GM23338 (cell line): ENCODE measurements at regions not wholly inside any gene's neighbourhood (a gene's known extent, or its start where the extent isn't known, plus 50 kb on each side); places are given as distances from the start of the nearest gene placed in this dataset.

Source experiments
- ATAC-seq: fragments of 200-7000 bp; cut with Tn5 transposase; 3 replicates; pipeline ENCODE4 v1.9.1; 2020
- DNase-seq: peaks from one replicate; pipeline ENCODE4 v3.0.0-alpha.2; 2015; ENCODE audit warnings: low spot score
- H2AFZ ChIP-seq: fragments of 200-600 bp; sonication (generic); 2 replicates; pipeline ENCODE4 v1.8.0; 2016; ENCODE audit warnings: antibody characterized with exemption, mild to moderate bottlenecking, moderate library complexity
- H3F3A ChIP-seq: fragments of 200-600 bp; sonication (generic); replicated peaks from 2 replicates; pipeline ENCODE4 v1.8.0; 2017; ENCODE audit warnings: antibody characterized with exemption, mixed run types, low read depth
- H3K27ac ChIP-seq: fragments of 200-600 bp; sonication (generic); 2 replicates; pipeline ENCODE4 v1.6.1; 2016; ENCODE audit warnings: low read depth
- H3K27me3 ChIP-seq: fragments of 200-600 bp; sonication (generic); 2 replicates; pipeline ENCODE4 v1.8.0; 2016; ENCODE audit warnings: mild to moderate bottlenecking, mixed run types, moderate library complexity; ENCODE audit not compliant: insufficient read depth
- H3K36me3 ChIP-seq: fragments of 200-600 bp; sonication (generic); 2 replicates; pipeline ENCODE4 v1.8.0; 2016; ENCODE audit warnings: mild to moderate bottlenecking; ENCODE audit not compliant: insufficient read depth
- H3K4me1 ChIP-seq: fragments of 200-600 bp; sonication (generic); 2 replicates; pipeline ENCODE4 v1.8.0; 2016; ENCODE audit warnings: mild to moderate bottlenecking, moderate library complexity; ENCODE audit not compliant: insufficient read depth
- H3K4me2 ChIP-seq: fragments of 200-600 bp; sonication (generic); 2 replicates; pipeline ENCODE4 v1.7.1; 2017; ENCODE audit warnings: mixed run types
- H3K4me3 ChIP-seq: fragments of 200-600 bp; sonication (generic); 2 replicates; pipeline ENCODE4 v1.6.1; 2016; ENCODE audit warnings: mixed run types
- H3K79me2 ChIP-seq: fragments of 200-600 bp; sonication (generic); replicated peaks from 2 replicates; pipeline ENCODE4 v1.8.0; 2017; ENCODE audit warnings: mild to moderate bottlenecking; ENCODE audit not compliant: insufficient read depth
- H3K9me2 ChIP-seq: fragments of 200-600 bp; sonication (generic); 2 replicates; pipeline ENCODE4 v1.8.0; 2017; ENCODE audit not compliant: insufficient read depth
- H4K20me1 ChIP-seq: fragments of 200-600 bp; sonication (generic); replicated peaks from 2 replicates; pipeline ENCODE4 v1.8.0; 2017; ENCODE audit warnings: mild to moderate bottlenecking; ENCODE audit not compliant: insufficient read depth
- H3K27ac Mint-ChIP-seq: 2 replicates; pipeline ENCODE4 v1.8.0; 2020; ENCODE audit warnings: inconsistent platforms, mild to moderate bottlenecking, moderate library complexity, mixed read lengths
- H3K27me3 Mint-ChIP-seq: 3 replicates; pipeline ENCODE4 v1.8.0; 2022; ENCODE audit warnings: low read depth, mild to moderate bottlenecking, moderate library complexity, mixed read lengths, inconsistent platforms; ENCODE audit not compliant: insufficient read depth, poor library complexity
- H3K36me3 Mint-ChIP-seq: 3 replicates; pipeline ENCODE4 v1.8.0; 2021; ENCODE audit warnings: low read depth, mild to moderate bottlenecking, inconsistent platforms, moderate library complexity, mixed read lengths
- H3K4me1 Mint-ChIP-seq: 3 replicates; pipeline ENCODE4 v1.8.0; 2020; ENCODE audit warnings: mild to moderate bottlenecking, inconsistent platforms, mixed read lengths
- H3K4me3 Mint-ChIP-seq: 3 replicates; pipeline ENCODE4 v1.8.0; 2021; ENCODE audit warnings: moderate library complexity, mild to moderate bottlenecking, inconsistent platforms, mixed read lengths
- H3K9me3 Mint-ChIP-seq: 3 replicates; pipeline ENCODE4 v1.8.0; 2020; ENCODE audit warnings: moderate library complexity, mild to moderate bottlenecking, inconsistent platforms, mixed read lengths
- CREB1 ChIP-seq: fragments of 250-450 bp; sonication (Bioruptor Pico); IDR thresholded peaks from 2 replicates; pipeline ENCODE4 v1.5.0; 2020; ENCODE audit warnings: low read depth, mild to moderate bottlenecking, moderate library complexity
- EZH2 ChIP-seq: fragments of 200-600 bp; sonication (generic); IDR thresholded peaks from one replicate; pipeline ENCODE4 v1.8.0; 2017; ENCODE audit warnings: antibody characterized with exemption, mild to moderate bottlenecking, low read depth; ENCODE audit not compliant: unreplicated experiment
- EZH2phosphoT487 ChIP-seq: fragments of 200-600 bp; sonication (generic); IDR thresholded peaks from one replicate; pipeline ENCODE4 v1.8.1; 2018; ENCODE audit warnings: antibody characterized with exemption; ENCODE audit not compliant: unreplicated experiment
- JUNB ChIP-seq: IDR thresholded peaks from one replicate; pipeline ENCODE4 v1.6.1; 2016; ENCODE audit warnings: antibody characterized with exemption; ENCODE audit not compliant: unreplicated experiment
- NANOG ChIP-seq: IDR thresholded peaks from 2 replicates; pipeline ENCODE4 v1.6.1; 2016; ENCODE audit warnings: antibody characterized with exemption, borderline replicate concordance
- STAT1 ChIP-seq: IDR thresholded peaks from one replicate; pipeline ENCODE4 v1.6.1; 2016; ENCODE audit warnings: antibody characterized with exemption; ENCODE audit not compliant: unreplicated experiment
- ZNF462 ChIP-seq: fragments of 250-450 bp; sonication (Bioruptor Pico); IDR thresholded peaks from 2 replicates; pipeline ENCODE4 v1.5.0; 2020; ENCODE audit warnings: mild to moderate bottlenecking, moderate library complexity
- TF ChIP-seq, protein P1 (sequence below): IDR thresholded peaks from 2 replicates; pipeline ENCODE4 v1.6.1; 2016; ENCODE audit warnings: antibody characterized with exemption

GRCh38 chr1:56045062-56045461, 534.3 kb downstream of the PLPP3 start (continued):
- no peak for TF ChIP-seq ZNF462 (CRISPR knock-in tag)

- peaks cover 2% of the 10 kb centered on the region for H3K27me3 Mint-ChIP-seq
- ATAC-seq (no peak), DNase-seq (no peak)
- H3K36me3 ChIP-seq: no peaks in the 10 kb centered on the region
- no peak overlapping the region for H2AFZ ChIP-seq
- H3F3A ChIP-seq: no peaks in the 10 kb centered on the region
- H3K4me1 Mint-ChIP-seq: no peaks in the 10 kb centered on the region
- H3K4me3 Mint-ChIP-seq: no peak overlapping the region
- no peaks in the 10 kb centered on the region for H3K27me3 ChIP-seq
- H3K79me2 ChIP-seq: no peaks in the 10 kb centered on the region
- no peak overlapping the region for H3K4me3 ChIP-seq
- H3K9me2 ChIP-seq: no peaks in the 10 kb centered on the region
- H3K27ac ChIP-seq: no peak overlapping the region
- H3K4me2 ChIP-seq: no peak overlapping the region
- H3K4me1 ChIP-seq: no peaks in the 10 kb centered on the region
- no peaks in the 10 kb centered on the region for H4K20me1 ChIP-seq
- no peaks in the 10 kb centered on the region for H3K36me3 Mint-ChIP-seq
- no peak overlapping the region for H3K27ac Mint-ChIP-seq
- H3K9me3 Mint-ChIP-seq: no peaks in the 10 kb centered on the region; the same call in 2 of the 3 replicates
- TF ChIP-seq JUNB: no peak
- no peak for TF ChIP-seq EZH2phosphoT487
- TF ChIP-seq STAT1: no peak
- no peak for TF ChIP-seq ZNF462 (CRISPR knock-in tag)
- TF ChIP-seq, protein P1, sequence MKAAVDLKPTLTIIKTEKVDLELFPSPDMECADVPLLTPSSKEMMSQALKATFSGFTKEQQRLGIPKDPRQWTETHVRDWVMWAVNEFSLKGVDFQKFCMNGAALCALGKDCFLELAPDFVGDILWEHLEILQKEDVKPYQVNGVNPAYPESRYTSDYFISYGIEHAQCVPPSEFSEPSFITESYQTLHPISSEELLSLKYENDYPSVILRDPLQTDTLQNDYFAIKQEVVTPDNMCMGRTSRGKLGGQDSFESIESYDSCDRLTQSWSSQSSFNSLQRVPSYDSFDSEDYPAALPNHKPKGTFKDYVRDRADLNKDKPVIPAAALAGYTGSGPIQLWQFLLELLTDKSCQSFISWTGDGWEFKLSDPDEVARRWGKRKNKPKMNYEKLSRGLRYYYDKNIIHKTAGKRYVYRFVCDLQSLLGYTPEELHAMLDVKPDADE: no peak
- no peak for TF ChIP-seq EZH2
- no peak for TF ChIP-seq NANOG
- TF ChIP-seq CREB1 (CRISPR knock-in tag): no peak
Observed at GRCh38 chr1:56036479-56036878, 542.9 kb downstream of the PLPP3 start.
